Activated CD4-positive, alpha-beta memory T cell treated with anti-CD3 and anti-CD28 coated beads for 36 hours (primary cell): ENCODE measurements at regions not wholly inside any gene's neighbourhood (a gene's known extent, or its start where the extent isn't known, plus 50 kb on each side); places are given as distances from the start of the nearest gene placed in this dataset.
"Not testable (repeated sequence)": the region's sequence is repeated elsewhere in the genome, so short reads cannot be mapped to it uniquely, and the experiment has no call there.

Experiments
- CTCF ChIA-PET: fragments of 350-600 bp; sonication (Branson Sonifier 250); formaldehyde crosslinking; loops from one replicate; lab custom pipeline; 2021; ENCODE audit warnings: antibody characterized with exemption, inconsistent platforms; lab: Charles Lee
- POLR2A ChIA-PET: fragments of 350-600 bp; sonication (Branson Sonifier 250); formaldehyde crosslinking; loops from one replicate; lab custom pipeline; 2021; ENCODE audit warnings: antibody characterized with exemption; lab: Charles Lee
- DNase-seq: peaks from one replicate; pipeline ENCODE4 v3.0.0-alpha.2; 2020
- H3K27ac Mint-ChIP-seq: one replicate; pipeline ENCODE4 v1.8.0; 2021; ENCODE audit warnings: mixed read lengths
- H3K27me3 Mint-ChIP-seq: one replicate; pipeline ENCODE4 v1.8.0; 2021; ENCODE audit warnings: mixed read lengths
- H3K36me3 Mint-ChIP-seq: one replicate; pipeline ENCODE4 v1.8.0; 2021; ENCODE audit warnings: mixed read lengths
- H3K4me1 Mint-ChIP-seq: one replicate; pipeline ENCODE4 v1.8.0; 2021; ENCODE audit warnings: low read depth, mixed read lengths
- H3K4me3 Mint-ChIP-seq: one replicate; pipeline ENCODE4 v1.8.0; 2021; ENCODE audit warnings: mild to moderate bottlenecking, mixed read lengths
- H3K9me3 Mint-ChIP-seq: one replicate; pipeline ENCODE4 v1.8.0; 2021; ENCODE audit warnings: mixed read lengths
- intact Hi-C: fragments of 100-400 bp; cut with micrococcal nuclease; formaldehyde crosslinking; loops from one replicate; pipeline ENCODE4 v1.15.1; 2023

DNA sequence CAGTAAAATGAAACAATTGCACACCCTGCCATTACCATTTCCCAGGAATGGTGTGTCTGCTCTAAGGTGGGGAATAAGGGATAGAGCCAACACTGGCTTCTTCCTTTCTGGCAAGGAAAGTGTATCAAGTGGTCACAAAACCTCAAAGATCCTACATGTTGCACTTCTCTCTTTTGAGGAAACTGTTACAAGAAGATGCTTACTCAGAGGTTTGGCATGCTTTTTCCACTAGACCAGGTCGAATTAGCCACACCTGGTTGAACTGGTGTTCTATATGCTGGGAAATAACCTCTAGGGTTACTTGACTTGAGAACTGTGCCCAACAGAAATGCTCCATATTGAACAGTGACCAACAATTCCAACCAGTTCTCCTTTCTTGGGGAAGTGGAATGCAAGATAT is 102.9 kb downstream of the LRRN1 start:
- Mint-ChIP-seq H3K4me3 (no peak overlapping the region), H3K27me3 (no peaks in the 10 kb centered on the region), H3K4me1 (no peaks in the 10 kb centered on the region), H3K9me3 (peaks cover 4% of the 10 kb centered on the region), H3K27ac (no peak overlapping the region), H3K36me3 (peaks cover 3% of the 10 kb centered on the region)
- DNase-seq: no peak
- CTCF ChIA-PET: no interaction called here
- intact Hi-C loops: no loop called here
- POLR2A ChIA-PET: no interaction called here

DNA sequence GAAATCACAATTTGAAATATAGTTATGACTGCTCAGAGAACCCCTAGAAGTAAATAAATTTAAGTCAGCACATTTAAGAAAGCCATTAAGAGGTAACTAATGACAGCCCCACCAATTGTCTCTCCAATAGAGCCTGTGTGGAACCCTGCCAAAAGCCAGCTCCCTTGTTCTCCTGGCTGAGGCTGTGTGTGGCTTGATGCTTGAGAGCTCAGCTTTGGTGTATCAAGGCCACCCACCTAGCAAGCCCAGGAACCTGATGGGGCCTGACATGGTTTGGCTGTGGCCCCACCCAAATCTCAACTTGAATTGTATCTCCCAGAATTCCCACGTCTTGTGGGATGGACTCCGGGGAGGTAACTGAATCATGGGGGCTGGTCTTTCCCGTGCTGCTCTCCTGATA is 106.9 kb downstream of the LRRN1 start:
- no peak for DNase-seq
- no peaks in the 10 kb centered on the region for H3K27me3 Mint-ChIP-seq
- CTCF ChIA-PET: no interaction called here
- no peak overlapping the region for H3K27ac Mint-ChIP-seq
- H3K4me3 Mint-ChIP-seq: no peak overlapping the region
- peaks cover 4% of the 10 kb centered on the region for H3K9me3 Mint-ChIP-seq
- no peaks in the 10 kb centered on the region for H3K36me3 Mint-ChIP-seq
- POLR2A ChIA-PET: no interaction called here
- no peaks in the 10 kb centered on the region for H3K4me1 Mint-ChIP-seq
- intact Hi-C loops: no loop called here

DNA sequence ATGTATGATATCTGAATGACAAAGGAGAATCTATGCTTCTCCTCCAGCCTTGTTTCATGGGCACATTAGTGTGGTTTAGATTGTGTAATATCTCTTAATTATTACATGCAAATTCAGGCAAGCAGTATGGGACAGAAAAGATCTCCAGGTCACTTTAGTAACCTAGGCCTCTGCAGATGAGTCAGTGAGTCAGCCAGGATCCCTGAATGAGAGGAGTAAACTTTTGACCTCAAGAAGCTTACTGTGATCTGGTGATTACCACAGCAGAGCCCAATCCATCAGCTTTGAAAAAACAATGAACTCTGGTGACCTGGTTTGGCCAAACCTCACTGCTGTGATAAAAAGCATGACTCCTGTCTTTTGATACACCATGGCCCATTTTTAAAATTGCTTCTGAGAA is 107.8 kb downstream of the LRRN1 start:
- ChIA-PET POLR2A (no interaction called here), CTCF (no interaction called here)
- H3K36me3 Mint-ChIP-seq: no peaks in the 10 kb centered on the region
- no peaks in the 10 kb centered on the region for H3K27me3 Mint-ChIP-seq
- no peak overlapping the region for H3K4me3 Mint-ChIP-seq
- no peak overlapping the region for H3K27ac Mint-ChIP-seq
- H3K4me1 Mint-ChIP-seq: no peaks in the 10 kb centered on the region
- peaks cover 7% of the 10 kb centered on the region for H3K9me3 Mint-ChIP-seq
- no peak for DNase-seq
- intact Hi-C loops: no loop called here

DNA sequence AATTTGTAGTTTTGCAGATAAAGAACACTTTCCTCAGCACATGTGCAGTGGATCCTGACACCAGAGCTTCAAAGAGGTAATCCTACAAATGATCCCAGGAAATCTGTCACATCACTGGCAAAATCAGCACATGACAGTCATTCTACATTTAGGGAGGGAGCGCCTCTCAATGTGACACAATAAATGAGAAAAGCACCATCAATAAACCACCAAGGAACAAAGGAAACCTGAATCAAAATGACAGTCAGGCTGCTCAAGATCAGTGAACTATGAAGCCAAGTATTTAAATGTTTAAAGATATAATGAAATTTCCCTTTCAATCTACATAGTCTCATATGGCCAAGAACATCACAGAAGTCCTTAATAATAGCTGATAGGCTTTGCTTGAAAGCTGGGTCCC is 119.5 kb downstream of the LRRN1 start:
- POLR2A ChIA-PET: no interaction called here
- intact Hi-C loops: no loop called here
- H3K4me3 Mint-ChIP-seq: no peak overlapping the region

DNA sequence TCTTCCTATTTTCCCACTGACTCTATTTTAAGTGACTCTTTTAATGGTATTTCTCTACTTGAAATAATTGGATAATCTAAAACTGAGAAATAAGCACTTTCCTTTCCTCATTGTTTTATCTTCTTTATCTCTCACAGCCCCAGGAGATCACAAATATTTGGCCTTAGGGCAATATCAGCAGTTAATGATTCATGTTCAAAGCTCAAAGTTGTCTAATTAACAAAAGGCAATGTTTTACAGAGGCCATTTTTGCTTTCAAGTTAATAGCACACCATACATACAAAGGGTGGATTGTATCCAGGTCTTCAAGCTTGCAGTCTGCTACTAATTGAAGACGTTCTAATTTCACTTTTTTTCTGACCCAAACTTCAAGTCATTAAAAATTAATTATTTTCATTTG is 120.1 kb downstream of the LRRN1 start:
- CTCF ChIA-PET: no interaction called here
- no peak for DNase-seq
- POLR2A ChIA-PET: no interaction called here
- H3K27ac Mint-ChIP-seq: no peak overlapping the region
- H3K4me1 Mint-ChIP-seq: no peaks in the 10 kb centered on the region
- no peaks in the 10 kb centered on the region for H3K27me3 Mint-ChIP-seq
- H3K4me3 Mint-ChIP-seq: no peak overlapping the region
- H3K36me3 Mint-ChIP-seq: no peaks in the 10 kb centered on the region
- intact Hi-C loops: no loop called here
- no peaks in the 10 kb centered on the region for H3K9me3 Mint-ChIP-seq

More for the DNA sequence above, 119.5 kb downstream of the LRRN1 start:
- Mint-ChIP-seq H3K4me1 (no peaks in the 10 kb centered on the region), H3K27ac (no peak overlapping the region), H3K36me3 (no peaks in the 10 kb centered on the region), H3K27me3 (no peaks in the 10 kb centered on the region), H3K9me3 (no peaks in the 10 kb centered on the region)
- no peak for DNase-seq
- CTCF ChIA-PET: no interaction called here

DNA sequence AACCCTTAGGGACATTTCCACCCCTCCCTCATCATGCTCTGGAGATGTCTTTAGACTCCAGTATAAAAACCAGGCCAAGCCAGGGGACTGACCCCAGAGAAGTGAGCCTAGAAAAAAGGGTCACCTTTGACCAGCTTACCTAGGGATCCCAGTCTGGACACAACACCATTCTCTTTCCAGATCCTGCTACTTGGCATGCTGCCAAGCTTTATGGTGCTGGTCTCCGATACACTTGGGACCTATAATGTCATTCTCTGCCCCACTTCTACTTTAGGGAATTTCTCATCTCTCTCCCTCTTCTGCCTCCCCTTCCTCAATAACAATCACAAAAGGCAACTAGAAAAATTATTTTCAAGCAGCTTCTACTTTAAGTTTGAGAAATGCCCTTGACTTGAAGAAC is 124.4 kb downstream of the LRRN1 start:
- no peak overlapping the region for H3K27ac Mint-ChIP-seq
- no peaks in the 10 kb centered on the region for H3K4me1 Mint-ChIP-seq
- ChIA-PET POLR2A (no interaction called here), CTCF (interaction anchor here (0.6 kb wide), 1 partner anchor 198 kb away, joined by 3 read pairs; no protein-coding TSS in a partner anchor)
- no peaks in the 10 kb centered on the region for H3K36me3 Mint-ChIP-seq
- intact Hi-C loops: no loop called here
- no peak for DNase-seq
- H3K27me3 Mint-ChIP-seq: no peaks in the 10 kb centered on the region
- H3K9me3 Mint-ChIP-seq: no peaks in the 10 kb centered on the region
- no peak overlapping the region for H3K4me3 Mint-ChIP-seq

DNA sequence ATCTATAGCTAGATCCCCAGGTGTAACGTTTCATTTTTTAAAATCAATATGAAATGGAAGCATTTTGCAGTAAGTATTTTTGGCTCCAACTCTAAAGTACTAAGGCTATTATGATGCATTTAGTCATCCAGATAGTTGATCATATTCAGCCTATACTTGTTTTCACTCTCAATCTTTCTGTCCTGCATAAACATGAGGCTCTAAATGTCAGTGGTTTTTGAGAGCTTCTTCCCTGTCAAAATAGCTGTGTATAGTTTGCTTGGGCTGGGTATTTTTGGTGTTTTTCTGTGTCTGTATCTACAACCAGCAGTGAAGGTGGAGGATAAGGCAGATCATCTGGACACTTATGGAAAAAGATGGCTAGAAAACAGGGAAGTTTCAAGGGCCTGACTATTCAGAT is 128.0 kb downstream of the LRRN1 start:
- Mint-ChIP-seq H3K4me1 (no peaks in the 10 kb centered on the region), H3K36me3 (peaks cover 4% of the 10 kb centered on the region), H3K4me3 (no peak overlapping the region), H3K9me3 (peaks cover 16% of the 10 kb centered on the region), H3K27ac (no peak overlapping the region), H3K27me3 (no peaks in the 10 kb centered on the region)
- no peak for DNase-seq
- ChIA-PET POLR2A (no interaction called here), CTCF (no interaction called here)
- intact Hi-C loops: no loop called here

DNA sequence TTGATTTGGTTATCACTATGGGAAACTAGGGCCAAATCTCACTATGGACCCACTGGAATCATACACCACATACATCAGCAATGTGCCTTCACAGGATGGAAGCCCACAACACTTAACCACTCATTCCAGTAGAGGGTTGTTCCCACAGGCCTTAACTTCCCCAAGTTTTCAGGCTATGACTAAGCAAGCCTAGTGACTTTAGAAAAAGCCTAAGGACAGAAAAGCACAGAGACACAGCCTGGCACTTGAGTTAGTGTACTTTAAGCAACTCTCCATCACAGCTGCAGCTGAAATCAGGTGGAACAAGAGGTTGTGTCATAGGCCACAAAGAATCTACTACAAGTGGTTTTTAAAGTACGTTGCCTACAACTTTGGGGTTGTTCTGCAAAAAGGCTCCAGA is 128.7 kb downstream of the LRRN1 start:
- ChIA-PET CTCF (no interaction called here), POLR2A (no interaction called here)
- no peak overlapping the region for H3K4me3 Mint-ChIP-seq
- H3K27ac Mint-ChIP-seq: no peak overlapping the region
- H3K9me3 Mint-ChIP-seq: peaks cover 17% of the 10 kb centered on the region
- H3K27me3 Mint-ChIP-seq: no peaks in the 10 kb centered on the region
- peaks cover 4% of the 10 kb centered on the region for H3K36me3 Mint-ChIP-seq
- intact Hi-C loops: no loop called here
- DNase-seq: no peak
- no peaks in the 10 kb centered on the region for H3K4me1 Mint-ChIP-seq

DNA sequence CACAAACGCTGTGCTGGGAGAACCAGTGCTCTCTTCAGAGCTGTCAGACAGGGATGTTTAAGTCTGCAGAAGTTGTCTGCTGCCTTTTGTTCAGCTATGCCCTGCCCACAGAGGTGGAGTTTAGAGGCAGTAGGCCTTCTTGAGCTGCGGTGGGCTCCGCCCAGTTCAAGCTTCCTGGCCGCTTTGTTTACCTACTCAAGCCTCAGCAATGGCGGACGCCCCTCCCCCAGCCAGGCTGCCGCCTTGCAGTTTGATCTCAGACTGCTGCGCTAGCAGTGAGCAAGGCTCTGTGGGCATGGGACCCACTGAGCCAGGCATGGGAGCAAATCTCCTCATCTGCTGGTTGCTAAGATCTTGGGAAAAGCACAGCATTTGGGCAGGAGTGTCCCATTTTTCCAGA is 142.1 kb downstream of the LRRN1 start:
- POLR2A ChIA-PET: not testable (repeated sequence)

DNA sequence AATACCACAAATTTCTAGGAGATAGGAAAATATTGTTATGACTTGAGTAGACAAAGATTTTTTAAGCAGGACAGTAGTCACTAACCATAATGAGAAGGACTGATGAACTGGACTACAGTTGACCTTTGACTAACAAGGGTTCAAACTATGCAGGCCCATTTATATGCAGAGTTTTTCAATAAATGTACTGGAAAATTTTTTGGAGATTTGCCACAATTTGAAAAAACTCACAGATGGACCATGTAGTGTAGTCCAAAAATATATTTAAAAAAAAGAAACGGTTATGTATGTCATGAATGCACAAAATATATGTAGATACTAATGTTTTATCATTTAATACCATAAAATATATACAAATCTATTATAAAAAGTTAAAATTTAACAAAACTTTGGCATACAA is 151.8 kb downstream of the LRRN1 start:
- no peak overlapping the region for H3K4me3 Mint-ChIP-seq
- ChIA-PET CTCF (no interaction called here), POLR2A (no interaction called here)
- H3K9me3 Mint-ChIP-seq: peaks cover 3% of the 10 kb centered on the region
- intact Hi-C loops: no loop called here
- no peak overlapping the region for H3K27ac Mint-ChIP-seq
- peaks cover 2% of the 10 kb centered on the region for H3K36me3 Mint-ChIP-seq
- no peaks in the 10 kb centered on the region for H3K27me3 Mint-ChIP-seq
- DNase-seq: no peak
- no peaks in the 10 kb centered on the region for H3K4me1 Mint-ChIP-seq

More for the DNA sequence above, 142.1 kb downstream of the LRRN1 start:
- H3K4me3 Mint-ChIP-seq, H3K27me3 Mint-ChIP-seq, H3K36me3 Mint-ChIP-seq, DNase-seq, intact Hi-C loops, CTCF ChIA-PET, H3K4me1 Mint-ChIP-seq, H3K27ac Mint-ChIP-seq: not testable (repeated sequence)
- H3K9me3 Mint-ChIP-seq: peaks cover 49% of the 10 kb centered on the region

DNA sequence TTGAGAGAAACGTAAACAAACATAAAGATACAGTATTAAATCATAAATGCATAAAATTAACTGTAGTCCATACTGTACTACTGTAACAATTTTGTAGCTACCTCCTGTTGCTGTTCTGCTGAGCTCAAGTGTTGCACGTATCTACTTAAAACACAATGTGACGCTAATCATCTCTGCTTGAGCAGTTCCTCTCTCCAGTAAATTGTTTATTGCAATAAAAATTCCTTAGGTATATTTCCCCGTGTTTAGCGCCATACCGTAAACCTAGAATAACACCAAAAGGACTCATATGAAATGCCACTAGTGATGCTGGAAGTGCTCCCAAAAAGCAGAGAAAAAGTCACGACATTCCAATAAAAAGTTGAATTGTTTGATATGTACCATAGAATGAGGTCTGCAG is 152.3 kb downstream of the LRRN1 start:
- Mint-ChIP-seq H3K27me3 (no peaks in the 10 kb centered on the region), H3K9me3 (peaks cover 3% of the 10 kb centered on the region), H3K4me3 (no peak overlapping the region), H3K4me1 (no peaks in the 10 kb centered on the region), H3K27ac (no peak overlapping the region), H3K36me3 (peaks cover 2% of the 10 kb centered on the region)
- intact Hi-C loops: no loop called here
- CTCF ChIA-PET: no interaction called here
- POLR2A ChIA-PET: no interaction called here
- DNase-seq: no peak

DNA sequence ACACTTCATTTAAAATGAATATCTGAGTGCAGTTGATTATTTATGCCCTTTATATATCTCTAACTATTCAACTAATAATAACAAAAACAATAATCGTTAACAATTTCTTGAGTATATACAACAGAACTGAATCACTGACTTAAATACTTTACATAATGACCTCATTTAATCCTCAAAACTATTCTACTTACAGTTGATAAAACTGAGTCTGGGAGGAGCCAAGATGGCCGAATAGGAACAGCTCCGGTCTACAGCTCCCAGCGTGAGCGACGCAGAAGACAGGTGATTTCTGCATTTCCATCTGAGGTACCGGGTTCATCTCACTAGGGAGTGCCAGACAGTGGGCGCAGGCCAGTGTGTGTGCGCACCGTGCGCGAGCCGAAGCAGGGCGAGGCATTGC is 163.6 kb downstream of the LRRN1 start:
- H3K4me3 Mint-ChIP-seq, POLR2A ChIA-PET, H3K4me1 Mint-ChIP-seq, CTCF ChIA-PET, H3K36me3 Mint-ChIP-seq, H3K27ac Mint-ChIP-seq, H3K27me3 Mint-ChIP-seq, H3K9me3 Mint-ChIP-seq, intact Hi-C loops, DNase-seq: not testable (repeated sequence)

DNA sequence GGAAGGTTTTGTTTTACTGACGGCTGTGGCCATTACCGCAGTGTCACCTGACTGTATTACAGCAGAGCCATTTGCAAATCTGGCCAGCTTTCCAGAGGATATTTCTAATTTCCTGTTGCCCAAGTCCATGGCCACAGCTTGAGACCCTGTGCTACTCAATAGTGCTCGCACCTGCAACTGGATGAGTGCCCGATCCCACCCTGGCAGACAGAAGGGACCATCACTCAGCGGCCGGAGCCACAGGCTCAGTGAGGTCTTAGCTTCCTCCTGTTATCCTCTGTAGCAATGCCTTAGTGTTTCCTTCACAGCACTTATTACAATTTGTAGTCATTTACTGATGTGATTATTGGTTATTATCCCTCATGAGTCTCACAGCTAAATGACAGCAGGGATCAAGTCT is 184.8 kb downstream of the LRRN1 start:
- no peaks in the 10 kb centered on the region for H3K36me3 Mint-ChIP-seq
- H3K27ac Mint-ChIP-seq: no peak overlapping the region
- no peak for DNase-seq
- no peaks in the 10 kb centered on the region for H3K9me3 Mint-ChIP-seq
- ChIA-PET POLR2A (no interaction called here), CTCF (interaction anchor here (1.1 kb wide), 1 partner anchor 14 kb away, joined by 5 read pairs; no protein-coding TSS in a partner anchor)
- intact Hi-C loops: no loop called here
- no peaks in the 10 kb centered on the region for H3K27me3 Mint-ChIP-seq
- no peaks in the 10 kb centered on the region for H3K4me1 Mint-ChIP-seq
- no peak overlapping the region for H3K4me3 Mint-ChIP-seq

DNA sequence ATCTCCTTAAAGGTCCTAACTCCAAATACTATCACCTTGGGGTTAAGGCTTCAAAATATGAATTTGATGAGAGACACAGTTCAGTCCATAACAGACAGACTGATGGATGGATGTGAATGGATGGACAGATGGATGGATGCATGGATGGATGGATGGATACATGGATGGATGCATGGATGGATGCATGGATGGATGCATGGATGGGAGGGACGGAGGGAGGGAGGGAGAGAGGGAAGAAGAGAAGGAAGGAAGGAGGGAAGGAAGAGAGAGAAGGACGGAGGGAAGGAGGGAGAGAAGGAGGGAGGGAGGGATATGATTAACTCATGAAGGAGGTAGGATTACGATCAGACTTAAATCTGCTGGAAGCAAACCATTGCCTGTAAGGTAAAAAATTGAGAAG is 192.4 kb downstream of the LRRN1 start:
- ChIA-PET POLR2A (no interaction called here), CTCF (no interaction called here)
- Mint-ChIP-seq H3K4me1 (no peaks in the 10 kb centered on the region), H3K4me3 (no peak overlapping the region), H3K36me3 (peaks cover 2% of the 10 kb centered on the region), H3K9me3 (peaks cover 2% of the 10 kb centered on the region), H3K27ac (no peak overlapping the region), H3K27me3 (no peaks in the 10 kb centered on the region)
- DNase-seq: no peak
- intact Hi-C loops: no loop called here
